Globus pallidus (tissue), 1 donor: ENCODE measurements at regions not wholly inside any gene's neighbourhood (a gene's known extent, or its start where the extent isn't known, plus 50 kb on each side); places are given as distances from the start of the nearest gene placed in this dataset.
"Not testable (repeated sequence)": the region's sequence is repeated elsewhere in the genome, so short reads cannot be mapped to it uniquely, and the experiment has no call there.

ENCODE experiments used
- DNase-seq: peaks from one replicate; pipeline ENCODE4 v3.0.0-alpha.2; 2015; ENCODE audit warnings: low spot score

- DNase-seq = no peak
Observed at GRCh38 chrX:129361576-129361975, 161.7 kb downstream of the SMARCA1 start.

- peak; percentile 16 for DNase-seq
Observed at GRCh38 chrX:129360175-129360574, 163.1 kb downstream of the SMARCA1 start.

- DNase-seq = no peak
Observed at GRCh38 chrX:129359269-129359668, 164.0 kb downstream of the SMARCA1 start.

GRCh38 chrX:129357428-129357827 is 165.9 kb downstream of the SMARCA1 start:
- not testable (repeated sequence) for DNase-seq

- DNase-seq = no peak
Observed at GRCh38 chrX:129347291-129347690, 176.0 kb downstream of the SMARCA1 start.

- DNase-seq = no peak
Observed at GRCh38 chrX:129346574-129346973, 176.7 kb downstream of the SMARCA1 start.

- not testable (repeated sequence) for DNase-seq
Observed at GRCh38 chrX:129337264-129337663, 186.0 kb downstream of the SMARCA1 start.

- DNase-seq = no peak
Observed at GRCh38 chrX:129323115-129323514, 200.2 kb downstream of the SMARCA1 start.

GRCh38 chrX:129318375-129318774 is 204.9 kb downstream of the SMARCA1 start:
- peak; percentile 5 for DNase-seq

- DNase-seq = no peak
Observed at GRCh38 chrX:129316461-129316860, 206.8 kb downstream of the SMARCA1 start.

GRCh38 chrX:129310000-129310399 is 213.3 kb downstream of the SMARCA1 start:
- no peak for DNase-seq

- DNase-seq = peak; percentile 1
Observed at GRCh38 chrX:129262912-129263311, 260.4 kb downstream of the SMARCA1 start.

- DNase-seq = not testable (repeated sequence)
Observed at GRCh38 chrX:129255516-129255915, 267.8 kb downstream of the SMARCA1 start.

GRCh38 chrX:129249563-129249962 is 273.7 kb downstream of the SMARCA1 start:
- DNase-seq = no peak

- no peak for DNase-seq
Observed at GRCh38 chrX:129247642-129248041, 275.6 kb downstream of the SMARCA1 start.

GRCh38 chrX:129239371-129239770 is 283.9 kb downstream of the SMARCA1 start:
- DNase-seq = no peak

GRCh38 chrX:129238011-129238410 is 285.3 kb downstream of the SMARCA1 start:
- DNase-seq = no peak

- no peak for DNase-seq
Observed at GRCh38 chrX:129235903-129236302, 287.4 kb downstream of the SMARCA1 start.

- DNase-seq = no peak
Observed at GRCh38 chrX:129233786-129234185, 289.5 kb downstream of the SMARCA1 start.

GRCh38 chrX:129230850-129231512 is 292.3 kb downstream of the SMARCA1 start:
- DNase-seq = no peak

GRCh38 chrX:129230168-129230567 is 293.1 kb downstream of the SMARCA1 start:
- DNase-seq = no peak

GRCh38 chrX:129227366-129227765 is 295.9 kb downstream of the SMARCA1 start:
- DNase-seq = no peak

- DNase-seq = no peak
Observed at GRCh38 chrX:129193357-129193756, 329.9 kb downstream of the SMARCA1 start.

GRCh38 chrX:129188231-129188630 is 335.1 kb downstream of the SMARCA1 start:
- DNase-seq = no peak
